ENCODE measurements at regions not wholly inside any gene's neighbourhood (a gene's known extent, or its start where the extent isn't known, plus 50 kb on each side); places are given as distances from the start of the nearest gene placed in this dataset.
"Not testable (repeated sequence)": the region's sequence is repeated elsewhere in the genome, so short reads cannot be mapped to it uniquely, and the experiment has no call there.

DNA sequence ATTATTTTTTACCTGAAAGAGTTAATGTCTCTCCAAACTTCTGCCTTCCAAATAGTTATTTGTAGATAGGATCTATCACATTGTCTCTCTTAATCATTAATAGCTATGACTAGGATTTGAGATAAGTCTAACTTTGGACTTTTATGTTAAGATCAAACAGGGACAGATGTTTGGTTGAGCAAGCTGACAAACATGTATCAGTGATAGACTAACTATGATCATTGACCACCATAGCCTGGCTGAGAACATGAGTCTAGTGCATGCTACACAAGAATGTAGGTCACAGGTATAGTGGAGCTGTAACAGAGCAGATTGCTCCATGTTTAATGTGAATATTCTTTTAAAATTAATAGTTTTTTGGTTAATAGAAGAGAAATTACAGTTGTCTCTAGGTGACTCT, 52.0 kb downstream of the SYT15B start:
- not testable (repeated sequence) for H3K9me3 Mint-ChIP-seq; H3K4me3 Mint-ChIP-seq; H3K4me1 Mint-ChIP-seq (ENCODE audit: low read depth in 2 of 2); ATAC-seq; H3K36me3 Mint-ChIP-seq; H3K27me3 Mint-ChIP-seq; H3K27ac Mint-ChIP-seq; DNase-seq (ENCODE audit: low spot score)

DNA sequence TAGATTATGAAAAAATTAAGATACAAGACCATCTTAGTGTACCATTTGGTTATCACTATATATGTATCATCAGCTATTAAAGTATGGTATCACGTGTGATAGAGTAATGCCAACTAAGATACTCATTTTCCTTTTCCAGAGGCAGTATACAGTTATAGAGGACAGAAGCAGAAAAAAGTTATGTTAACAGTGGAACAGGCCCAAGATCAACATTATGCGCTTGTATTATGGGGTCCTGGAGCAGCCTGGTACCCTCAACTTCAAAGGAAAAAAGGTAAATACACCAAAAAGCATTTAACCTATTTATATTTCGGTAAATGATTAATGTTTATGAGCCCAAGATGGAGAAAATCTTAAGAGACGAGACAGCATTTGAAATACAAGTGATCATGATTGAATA, 52.9 kb downstream of the SYT15B start:
- H3K27me3 Mint-ChIP-seq; ATAC-seq; H3K27ac Mint-ChIP-seq; H3K4me3 Mint-ChIP-seq; H3K9me3 Mint-ChIP-seq; DNase-seq (ENCODE audit: low spot score); H3K4me1 Mint-ChIP-seq (ENCODE audit: low read depth in 2 of 2); H3K36me3 Mint-ChIP-seq: not testable (repeated sequence)

DNA sequence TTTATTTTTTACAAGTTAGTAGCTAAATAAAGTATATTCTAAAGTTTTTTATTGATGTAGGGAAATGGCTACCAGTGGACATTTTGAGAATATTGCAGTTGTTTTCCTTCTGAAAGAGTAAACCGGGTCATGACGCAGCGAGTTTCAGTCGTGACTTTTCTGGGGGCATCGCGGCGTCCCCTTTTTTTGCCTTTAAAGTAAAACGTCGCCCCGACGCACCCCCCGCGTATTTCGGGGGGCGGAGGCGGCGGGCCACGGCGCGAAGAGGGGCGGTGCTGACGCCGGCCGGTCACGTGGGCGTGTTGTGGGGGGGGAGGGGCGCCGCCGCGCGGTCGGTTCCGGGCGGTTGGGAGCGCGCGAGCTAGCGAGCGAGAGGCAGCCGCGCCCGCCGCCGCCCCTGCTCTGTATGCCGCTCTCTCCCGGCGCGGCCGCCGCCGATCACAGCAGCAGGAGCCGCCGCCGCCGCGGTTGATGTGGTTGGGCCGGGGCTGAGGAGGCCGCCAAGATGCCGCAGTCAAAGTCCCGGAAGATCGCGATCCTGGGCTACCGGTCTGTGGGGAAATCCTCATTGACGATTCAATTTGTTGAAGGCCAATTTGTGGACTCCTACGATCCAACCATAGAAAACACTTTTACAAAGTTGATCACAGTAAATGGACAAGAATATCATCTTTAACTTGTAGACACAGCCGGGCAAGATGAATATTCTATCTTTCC, 57.5 kb downstream of the SYT15B start:
- H3K4me3 Mint-ChIP-seq; H3K36me3 Mint-ChIP-seq; H3K4me1 Mint-ChIP-seq (ENCODE audit: low read depth in 2 of 2); H3K27me3 Mint-ChIP-seq; H3K9me3 Mint-ChIP-seq; H3K27ac Mint-ChIP-seq: not testable (repeated sequence)
- DNase-seq (ENCODE audit: low spot score) (peak; percentile 62), ATAC-seq (peak; percentile 98 to 99)

DNA sequence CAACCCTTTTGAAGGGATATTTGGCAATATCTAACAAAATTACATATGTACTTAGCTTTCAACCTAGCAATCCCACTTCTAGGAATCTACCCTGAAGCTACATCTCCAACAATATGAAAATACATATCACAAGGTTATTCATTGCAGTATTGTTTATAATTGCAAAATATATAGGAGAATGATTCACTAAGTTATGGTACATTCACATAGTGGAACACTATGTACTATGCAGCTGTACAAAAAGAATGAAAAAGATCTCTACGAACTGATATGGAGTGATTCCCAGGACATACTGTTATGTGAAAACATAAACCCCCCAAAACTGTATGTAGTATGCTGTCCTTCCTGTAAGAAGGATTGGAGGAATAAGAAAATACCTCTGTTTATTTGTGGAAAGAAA, 62.1 kb downstream of the SYT15B start:
- not testable (repeated sequence) for H3K36me3 Mint-ChIP-seq; H3K4me1 Mint-ChIP-seq (ENCODE audit: low read depth in 2 of 2); H3K27ac Mint-ChIP-seq; DNase-seq (ENCODE audit: low spot score); H3K27me3 Mint-ChIP-seq; H3K9me3 Mint-ChIP-seq; H3K4me3 Mint-ChIP-seq; ATAC-seq

DNA sequence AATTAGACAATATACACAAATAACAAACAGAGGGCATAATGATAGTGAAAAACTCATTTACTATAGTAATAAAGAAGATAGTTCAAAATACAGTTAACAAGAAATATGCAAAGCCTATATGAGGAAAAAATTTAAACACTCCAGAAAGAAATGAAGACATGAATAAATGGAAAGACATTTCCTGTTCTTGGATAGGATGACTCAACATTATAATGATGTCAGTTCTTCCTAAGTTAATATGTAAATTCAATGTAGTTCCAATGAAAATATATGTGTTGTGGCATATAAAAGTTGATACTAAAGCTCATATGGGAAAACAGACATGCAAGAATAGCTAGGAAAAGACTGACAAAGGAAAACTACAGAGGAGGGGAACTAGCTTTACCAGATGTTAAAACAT, 63.5 kb downstream of the SYT15B start:
- not testable (repeated sequence) for H3K27me3 Mint-ChIP-seq; H3K27ac Mint-ChIP-seq; H3K9me3 Mint-ChIP-seq; H3K36me3 Mint-ChIP-seq; H3K4me1 Mint-ChIP-seq (ENCODE audit: low read depth in 2 of 2); DNase-seq (ENCODE audit: low spot score); H3K4me3 Mint-ChIP-seq; ATAC-seq

DNA sequence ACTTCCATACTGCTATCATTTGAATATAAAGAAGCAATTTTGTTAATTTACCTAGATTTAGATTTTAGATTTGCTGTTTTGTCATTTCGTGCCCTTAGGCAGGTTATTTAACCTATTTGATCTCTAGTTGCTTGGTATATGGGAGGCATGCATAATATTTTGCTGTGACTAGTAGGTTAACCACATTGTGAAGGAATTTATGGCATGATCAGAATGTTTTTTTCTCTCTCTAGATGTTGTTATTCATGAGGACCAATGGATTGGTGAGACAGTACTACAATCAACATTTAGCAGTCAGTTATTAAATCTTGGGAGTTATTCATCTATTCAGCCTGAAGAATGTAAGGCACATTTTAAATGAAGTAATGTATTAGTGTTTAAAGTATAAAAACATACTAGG, 67.2 kb downstream of the SYT15B start:
- H3K4me3 Mint-ChIP-seq; H3K27me3 Mint-ChIP-seq; H3K27ac Mint-ChIP-seq; H3K9me3 Mint-ChIP-seq; H3K4me1 Mint-ChIP-seq (ENCODE audit: low read depth in 2 of 2); ATAC-seq; DNase-seq (ENCODE audit: low spot score); H3K36me3 Mint-ChIP-seq: not testable (repeated sequence)

DNA sequence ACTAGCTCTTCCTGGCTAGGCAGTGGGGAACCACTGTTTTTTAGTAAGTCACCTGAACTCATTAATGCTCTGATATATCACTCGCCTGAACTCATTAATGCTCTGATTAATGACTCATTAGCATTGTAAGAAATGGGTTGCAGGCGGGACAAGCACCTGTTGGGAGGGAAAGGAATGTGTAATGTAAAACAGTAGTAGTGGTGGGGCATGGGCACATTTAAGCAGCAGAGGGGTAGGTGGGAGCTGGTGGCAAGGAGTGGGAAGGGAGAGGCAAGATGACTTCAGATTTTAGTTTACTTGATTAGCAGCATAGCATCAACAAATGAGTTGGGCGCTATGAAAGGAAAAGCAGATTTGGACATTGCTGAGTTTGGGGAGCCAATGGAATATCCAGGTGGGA, 68.2 kb downstream of the SYT15B start:
- H3K9me3 Mint-ChIP-seq; H3K27ac Mint-ChIP-seq; H3K4me1 Mint-ChIP-seq (ENCODE audit: low read depth in 2 of 2); DNase-seq (ENCODE audit: low spot score); H3K27me3 Mint-ChIP-seq; ATAC-seq; H3K4me3 Mint-ChIP-seq; H3K36me3 Mint-ChIP-seq: not testable (repeated sequence)

DNA sequence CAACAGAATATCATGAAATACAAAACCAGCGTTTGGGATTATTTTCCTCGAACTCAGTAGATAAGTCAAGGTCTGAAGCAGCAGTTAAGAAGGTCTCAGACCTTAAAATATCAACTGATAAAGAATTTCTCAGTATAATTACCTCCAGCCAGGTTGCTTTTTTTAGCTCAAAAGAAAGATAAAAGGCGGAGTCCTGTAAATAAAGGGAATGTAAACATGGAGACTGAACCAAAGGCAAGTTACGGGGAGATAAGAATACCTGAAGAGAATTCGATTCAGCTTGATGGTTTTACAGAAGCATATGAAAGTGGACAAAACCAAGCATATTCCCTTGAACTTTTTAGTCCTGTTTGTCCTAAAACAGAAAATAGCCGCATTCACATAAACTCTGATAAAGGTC, 73.1 kb downstream of the SYT15B start:
- H3K27me3 Mint-ChIP-seq; H3K27ac Mint-ChIP-seq; DNase-seq (ENCODE audit: low spot score); H3K9me3 Mint-ChIP-seq; ATAC-seq; H3K4me3 Mint-ChIP-seq; H3K4me1 Mint-ChIP-seq (ENCODE audit: low read depth in 2 of 2); H3K36me3 Mint-ChIP-seq: not testable (repeated sequence)

DNA sequence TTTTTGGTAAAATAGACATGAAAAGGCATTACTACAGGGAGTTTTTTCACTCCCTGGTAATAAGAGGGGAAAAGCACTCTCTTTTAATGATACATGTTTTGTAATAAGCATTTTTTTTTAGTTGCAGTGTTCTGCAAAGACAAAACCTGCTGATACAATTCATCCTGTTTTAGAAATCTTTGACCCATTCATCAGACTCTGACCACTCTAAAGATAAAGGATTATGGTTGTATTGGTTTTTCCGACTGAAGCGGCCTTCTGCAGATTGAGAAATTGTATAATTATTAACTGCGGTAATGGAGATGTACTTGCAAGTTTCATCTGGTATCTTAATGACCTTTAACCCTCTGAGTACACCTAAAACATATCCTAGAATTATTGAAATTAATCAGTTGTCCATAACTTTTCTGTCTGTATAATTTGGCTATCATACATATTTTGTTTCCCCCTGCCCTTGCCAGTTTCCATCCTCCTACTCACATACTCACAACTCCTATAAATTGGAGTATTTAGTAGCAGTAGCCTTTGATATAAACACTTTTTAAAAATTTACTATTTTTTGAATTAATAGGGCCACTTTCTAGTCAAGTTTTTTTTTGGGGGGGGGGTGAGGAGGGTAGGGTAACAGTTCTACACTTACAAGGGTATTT, 79.4 kb downstream of the SYT15B start:
- H3K4me1 Mint-ChIP-seq (ENCODE audit: low read depth in 2 of 2); H3K27me3 Mint-ChIP-seq; H3K9me3 Mint-ChIP-seq; H3K36me3 Mint-ChIP-seq; ATAC-seq; H3K4me3 Mint-ChIP-seq; DNase-seq (ENCODE audit: low spot score); H3K27ac Mint-ChIP-seq: not testable (repeated sequence)

DNA sequence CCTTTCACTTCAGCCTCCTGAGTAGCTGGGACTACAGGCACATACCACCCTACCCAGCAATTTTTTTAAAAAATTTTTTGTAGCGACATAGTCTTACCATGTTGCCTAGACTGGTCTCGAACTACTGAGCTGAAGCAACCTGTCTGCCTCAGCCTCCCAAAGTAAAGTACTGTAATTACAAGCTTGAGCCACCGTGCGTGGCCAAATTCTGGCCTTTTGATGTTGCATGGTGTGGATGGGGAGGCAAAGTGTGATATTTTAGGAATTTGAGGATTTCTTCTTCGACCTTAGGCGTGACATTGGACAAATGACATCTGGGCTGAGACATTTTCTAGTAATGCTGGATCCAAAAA, 81.8 kb downstream of the SYT15B start:
- not testable (repeated sequence) for H3K4me3 Mint-ChIP-seq; ATAC-seq; H3K9me3 Mint-ChIP-seq; H3K27me3 Mint-ChIP-seq; H3K27ac Mint-ChIP-seq; H3K4me1 Mint-ChIP-seq (ENCODE audit: low read depth in 2 of 2); DNase-seq (ENCODE audit: low spot score); H3K36me3 Mint-ChIP-seq

DNA sequence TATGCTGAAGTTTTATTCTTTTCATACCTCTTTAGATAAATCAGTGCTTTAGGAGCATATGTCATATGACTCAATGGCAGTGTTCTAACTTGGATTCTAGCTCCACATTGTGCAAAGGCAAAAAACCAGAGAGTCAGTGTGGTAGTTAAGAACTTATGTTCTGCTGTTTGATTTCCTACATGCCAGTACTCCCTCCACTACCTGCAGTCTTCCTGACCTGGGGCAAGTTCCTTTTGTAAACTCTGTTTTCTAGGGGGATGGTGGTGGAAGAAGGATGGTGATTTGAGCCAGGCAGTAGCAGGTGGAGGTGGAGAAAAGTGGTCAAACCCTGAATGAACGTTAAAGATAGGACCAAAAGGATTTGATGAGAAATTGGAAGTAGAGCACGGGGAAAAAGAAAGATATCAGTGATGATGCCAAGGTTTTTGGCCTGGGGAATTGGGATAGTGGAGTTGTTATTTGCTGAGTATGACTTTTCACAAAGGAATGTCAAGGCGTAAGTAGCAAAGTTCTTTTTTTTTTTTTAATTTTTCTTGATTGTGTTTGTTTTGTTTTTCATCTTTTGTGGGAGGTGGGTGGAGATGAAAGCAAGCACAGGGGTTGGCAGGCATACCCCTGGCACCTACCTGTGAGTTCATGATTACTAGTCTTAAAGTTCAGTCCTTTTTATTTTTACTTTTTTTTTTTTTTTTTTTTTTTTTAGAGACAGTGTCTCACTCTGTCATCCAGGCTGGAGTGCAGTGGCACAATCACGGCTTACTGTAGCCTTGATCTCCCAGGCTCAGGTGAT, 82.3 kb downstream of the SYT15B start:
- not testable (repeated sequence) for H3K4me3 Mint-ChIP-seq; DNase-seq (ENCODE audit: low spot score); ATAC-seq; H3K36me3 Mint-ChIP-seq; H3K9me3 Mint-ChIP-seq; H3K4me1 Mint-ChIP-seq (ENCODE audit: low read depth in 2 of 2); H3K27me3 Mint-ChIP-seq; H3K27ac Mint-ChIP-seq

DNA sequence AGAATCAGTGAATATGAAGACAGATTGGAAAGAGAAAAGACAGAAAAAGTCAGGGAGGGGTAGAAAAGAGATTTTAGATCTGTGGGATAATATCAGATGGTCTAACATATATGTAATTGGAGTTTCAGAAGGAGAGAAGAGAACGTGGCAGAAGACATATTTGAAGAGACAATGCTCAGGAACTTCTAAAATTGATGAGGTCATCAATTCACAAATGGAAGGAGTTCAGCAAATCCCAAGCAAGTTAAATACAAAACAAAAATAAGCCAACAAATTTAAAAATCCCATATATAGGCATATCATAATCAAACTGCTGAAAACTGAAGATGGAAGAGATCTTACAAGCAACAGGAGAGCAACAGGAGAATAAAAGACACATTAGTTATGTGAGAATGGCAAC, 87.3 kb downstream of the SYT15B start:
- not testable (repeated sequence) for ATAC-seq; H3K27ac Mint-ChIP-seq; H3K36me3 Mint-ChIP-seq; H3K4me1 Mint-ChIP-seq (ENCODE audit: low read depth in 2 of 2); DNase-seq (ENCODE audit: low spot score); H3K9me3 Mint-ChIP-seq; H3K4me3 Mint-ChIP-seq
- peaks cover 8 to 11% of the 10 kb centered on the region in 2 donors for H3K27me3 Mint-ChIP-seq

DNA sequence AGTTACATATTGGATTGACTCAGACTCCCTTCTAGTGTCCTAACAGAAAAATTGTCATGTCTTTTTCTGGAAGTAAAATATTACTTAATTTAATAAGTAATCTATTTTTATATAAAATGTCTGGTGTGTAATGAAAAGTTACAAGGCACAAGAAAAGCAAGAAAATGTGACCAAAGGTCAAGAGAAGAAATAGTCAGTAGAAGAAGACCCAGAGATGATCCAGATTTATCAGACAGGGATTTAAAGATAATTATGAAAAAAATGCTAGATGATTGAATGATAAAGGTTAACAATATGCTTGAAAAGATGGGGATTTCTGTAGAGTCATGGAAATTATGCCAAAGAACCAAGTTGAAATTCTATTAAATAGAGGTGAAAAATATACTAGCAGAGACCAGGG, 87.8 kb downstream of the SYT15B start:
- not testable (repeated sequence) for H3K36me3 Mint-ChIP-seq; H3K4me3 Mint-ChIP-seq; H3K27ac Mint-ChIP-seq; ATAC-seq; DNase-seq (ENCODE audit: low spot score); H3K9me3 Mint-ChIP-seq; H3K4me1 Mint-ChIP-seq (ENCODE audit: low read depth in 2 of 2)
- peaks cover 8 to 11% of the 10 kb centered on the region in 2 donors for H3K27me3 Mint-ChIP-seq

DNA sequence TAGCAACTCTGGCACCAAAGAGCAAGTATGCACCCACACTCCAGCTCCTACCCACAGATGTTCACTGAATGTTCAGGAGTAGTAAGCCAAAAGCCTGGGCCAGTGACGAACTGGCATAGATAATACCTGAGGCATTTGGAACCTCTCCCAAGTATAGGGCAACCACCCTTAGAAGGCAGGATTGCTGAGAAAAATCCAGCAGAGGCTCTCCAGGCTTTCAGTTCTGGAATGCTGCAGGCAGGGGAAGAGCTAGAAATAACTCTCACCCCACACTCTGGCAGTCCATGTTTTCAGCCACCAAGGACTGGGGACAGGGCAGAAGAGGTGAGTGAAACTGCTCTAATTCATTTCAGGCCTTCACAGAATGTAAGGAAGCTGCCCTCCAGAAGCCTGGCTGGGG, 90.3 kb downstream of the SYT15B start:
- H3K9me3 Mint-ChIP-seq; H3K27ac Mint-ChIP-seq; H3K4me3 Mint-ChIP-seq; H3K36me3 Mint-ChIP-seq; ATAC-seq; H3K4me1 Mint-ChIP-seq (ENCODE audit: low read depth in 2 of 2); DNase-seq (ENCODE audit: low spot score): not testable (repeated sequence)
- H3K27me3 Mint-ChIP-seq = peaks cover 8 to 11% of the 10 kb centered on the region in 2 donors
